ENCODE measurements at regions not wholly inside any gene's neighbourhood (a gene's known extent, or its start where the extent isn't known, plus 50 kb on each side); places are given as distances from the start of the nearest gene placed in this dataset.

- TF ChIP-seq CTCF (IDR thresholded peaks at IDR 0.05) (no peak), POLR2AphosphoS5 (IDR thresholded peaks at IDR 0.05) (no peak), EP300 (IDR thresholded peaks at IDR 0.05) (no peak), POLR2A (IDR thresholded peaks at IDR 0.05) (no peak)
Measured at GRCh38 chr14:30177781-30178180, 250.1 kb upstream of the PRKD1 start.

All from gastroesophageal sphincter (tissue), 3 donors.